CD4-positive, alpha-beta T cell (primary cell): ENCODE measurements at regions not wholly inside any gene's neighbourhood (a gene's known extent, or its start where the extent isn't known, plus 50 kb on each side); places are given as distances from the start of the nearest gene placed in this dataset.

ENCODE experiments used
- ATAC-seq: fragments of 200-7000 bp; cut with Tn5 transposase; one replicate; pipeline ENCODE4 v1.10.0; 2022; ENCODE audit warnings: mild to moderate bottlenecking; ENCODE audit not compliant: poor library complexity
- CTCF ChIA-PET: fragments of 350-600 bp; sonication (Branson Sonifier 250); formaldehyde crosslinking; loops from one replicate; lab custom pipeline; 2021; ENCODE audit warnings: antibody characterized with exemption, inconsistent platforms; lab: Charles Lee
- POLR2A ChIA-PET: fragments of 350-600 bp; sonication (Branson Sonifier 250); formaldehyde crosslinking; loops from one replicate; lab custom pipeline; 2021; ENCODE audit warnings: antibody characterized with exemption, inconsistent platforms; lab: Charles Lee
- DNase-seq, 14 experiments: peaks; one replicate each; pipeline ENCODE4 v3.0.0-alpha.2; 2013 to 2020; ENCODE audit warnings: mixed read lengths in 2 of 14
- H3K27ac ChIP-seq, 2 donors: one replicate each; pipeline versions ENCODE4 v1.5.1 to v1.7.0; 2013; ENCODE audit warnings: low read length in 2 of 2, low read depth in 1 of 2, mild to moderate bottlenecking in 1 of 2
- H3K27me3 ChIP-seq, 2 experiments: 1 replicate in 1 of 2; 2 replicates in 1 of 2; pipeline versions ENCODE4 v1.6.1 to v1.7.0; 2013; ENCODE audit warnings: low read length in 2 of 2, control low read depth in 1 of 2, mild to moderate bottlenecking in 1 of 2, moderate library complexity in 1 of 2; ENCODE audit not compliant: insufficient read depth in 2 of 2, control insufficient read depth in 1 of 2
- H3K36me3 ChIP-seq: one replicate; pipeline ENCODE4 v1.6.1; 2013; ENCODE audit warnings: low read length, control low read depth; ENCODE audit not compliant: insufficient read depth
- H3K4me1 ChIP-seq: one replicate; pipeline ENCODE4 v1.6.1; 2013; ENCODE audit warnings: low read length, control low read depth; ENCODE audit not compliant: insufficient read depth
- H3K4me3 ChIP-seq: one replicate; pipeline ENCODE4 v1.5.1; 2013; ENCODE audit warnings: mild to moderate bottlenecking, low read length, moderate library complexity
- H3K9me3 ChIP-seq, 2 experiments: 1 replicate in 1 of 2; 2 replicates in 1 of 2; pipeline versions ENCODE4 v1.6.1 to v1.7.0; 2013; ENCODE audit warnings: low read length in 2 of 2, mild to moderate bottlenecking in 2 of 2, control low read depth in 1 of 2, moderate library complexity in 1 of 2; ENCODE audit not compliant: control insufficient read depth in 1 of 2, insufficient read depth in 1 of 2
- H3K27ac Mint-ChIP-seq: one replicate; pipeline ENCODE4 v1.8.0; 2020; ENCODE audit warnings: mixed read lengths
- H3K27me3 Mint-ChIP-seq: one replicate; pipeline ENCODE4 v1.8.0; 2021; ENCODE audit warnings: mixed read lengths
- H3K36me3 Mint-ChIP-seq: one replicate; pipeline ENCODE4 v1.8.0; 2021; ENCODE audit warnings: low read depth, mixed read lengths
- H3K4me1 Mint-ChIP-seq: one replicate; pipeline ENCODE4 v1.8.0; 2021; ENCODE audit warnings: low read depth, mixed read lengths
- H3K4me3 Mint-ChIP-seq: one replicate; pipeline ENCODE4 v1.8.0; 2020; ENCODE audit warnings: mild to moderate bottlenecking, mixed read lengths
- H3K9me3 Mint-ChIP-seq: one replicate; pipeline ENCODE4 v1.8.0; 2020; ENCODE audit warnings: mixed read lengths
- intact Hi-C, 2 experiments: fragments of 100-400 bp; cut with DNase I in 1 of 2; cut with micrococcal nuclease in 1 of 2; formaldehyde crosslinking; loops; one replicate each; pipeline versions ENCODE4 v1.15.1 to v1.9.0; 2023 to 2025; cut with DNase I, micrococcal nuclease
- TF ChIP-seq, protein P1 (sequence below): fragments of 200-600 bp; IDR thresholded peaks from one replicate; pipeline ENCODE4 v1.8.0; 2022; ENCODE audit warnings: antibody characterized with exemption, mild to moderate bottlenecking

DNA sequence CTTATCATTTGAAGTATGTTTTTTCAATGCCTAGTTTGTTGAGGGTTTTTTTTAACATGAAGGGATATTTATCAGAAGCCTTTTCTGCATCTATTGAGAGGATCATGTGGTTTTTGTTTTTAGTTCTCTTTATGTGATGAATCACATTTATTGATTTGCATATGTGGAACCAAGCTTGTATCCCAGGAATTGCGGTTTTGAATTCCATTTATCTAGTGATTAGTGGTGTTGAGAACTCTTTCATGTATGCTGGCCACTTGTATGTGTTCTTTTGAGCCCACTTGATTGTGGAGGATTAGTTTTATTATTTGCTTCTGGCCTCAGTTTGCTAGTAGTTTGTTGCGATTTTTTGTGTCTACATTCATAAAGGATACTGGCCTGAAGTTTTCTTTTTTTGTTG lies 85.0 kb upstream of the CNKSR2 start:
- intact Hi-C loops = no loop called here
- no peak overlapping the region for H3K4me3 Mint-ChIP-seq
- no peaks in the 10 kb centered on the region for H3K4me1 ChIP-seq
- TF ChIP-seq, protein P1, sequence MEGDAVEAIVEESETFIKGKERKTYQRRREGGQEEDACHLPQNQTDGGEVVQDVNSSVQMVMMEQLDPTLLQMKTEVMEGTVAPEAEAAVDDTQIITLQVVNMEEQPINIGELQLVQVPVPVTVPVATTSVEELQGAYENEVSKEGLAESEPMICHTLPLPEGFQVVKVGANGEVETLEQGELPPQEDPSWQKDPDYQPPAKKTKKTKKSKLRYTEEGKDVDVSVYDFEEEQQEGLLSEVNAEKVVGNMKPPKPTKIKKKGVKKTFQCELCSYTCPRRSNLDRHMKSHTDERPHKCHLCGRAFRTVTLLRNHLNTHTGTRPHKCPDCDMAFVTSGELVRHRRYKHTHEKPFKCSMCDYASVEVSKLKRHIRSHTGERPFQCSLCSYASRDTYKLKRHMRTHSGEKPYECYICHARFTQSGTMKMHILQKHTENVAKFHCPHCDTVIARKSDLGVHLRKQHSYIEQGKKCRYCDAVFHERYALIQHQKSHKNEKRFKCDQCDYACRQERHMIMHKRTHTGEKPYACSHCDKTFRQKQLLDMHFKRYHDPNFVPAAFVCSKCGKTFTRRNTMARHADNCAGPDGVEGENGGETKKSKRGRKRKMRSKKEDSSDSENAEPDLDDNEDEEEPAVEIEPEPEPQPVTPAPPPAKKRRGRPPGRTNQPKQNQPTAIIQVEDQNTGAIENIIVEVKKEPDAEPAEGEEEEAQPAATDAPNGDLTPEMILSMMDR = no peak
- ChIA-PET POLR2A (no interaction called here), CTCF (no interaction called here)
- no peaks in the 10 kb centered on the region for H3K36me3 Mint-ChIP-seq
- peaks cover 7% of the 10 kb centered on the region for H3K27me3 Mint-ChIP-seq
- H3K27me3 ChIP-seq = no peaks in the 10 kb centered on the region
- DNase-seq (no peak), ATAC-seq (no peak)
- no peaks in the 10 kb centered on the region for H3K36me3 ChIP-seq
- H3K9me3 ChIP-seq = no peaks in the 10 kb centered on the region
- no peaks in the 10 kb centered on the region for H3K4me1 Mint-ChIP-seq
- no peak overlapping the region for H3K27ac ChIP-seq
- H3K9me3 Mint-ChIP-seq = no peaks in the 10 kb centered on the region
- H3K27ac Mint-ChIP-seq = no peak overlapping the region
- no peak overlapping the region for H3K4me3 ChIP-seq

DNA sequence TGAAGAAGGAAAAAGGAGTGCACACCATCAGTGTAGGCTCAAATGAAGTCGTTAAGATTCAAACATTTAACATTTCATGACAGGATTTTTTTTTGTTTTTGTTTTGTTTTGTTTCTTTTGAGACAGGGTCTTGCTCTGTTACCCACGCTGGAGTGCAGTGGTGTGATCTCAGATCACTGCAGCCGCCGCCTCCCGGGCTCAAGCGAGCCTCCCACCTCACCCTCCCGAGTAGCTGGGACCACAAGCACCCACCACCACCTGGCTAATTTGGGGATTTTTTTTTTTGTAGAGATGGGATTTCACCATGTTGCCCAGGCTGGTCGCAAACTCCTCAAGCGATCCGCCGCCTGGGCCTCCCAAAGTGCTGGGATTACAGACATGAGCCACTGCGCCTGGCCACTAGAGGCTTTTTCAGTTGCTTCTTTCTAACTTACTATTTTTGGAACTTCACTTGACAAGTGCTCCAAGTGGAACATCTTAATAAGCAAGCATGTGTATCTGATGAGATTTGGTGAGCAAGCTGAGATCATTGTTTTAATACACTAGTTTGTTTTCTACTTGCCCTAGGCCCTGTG lies 78.9 kb upstream of the CNKSR2 start:
- DNase-seq (no peak), ATAC-seq (no peak)
- TF ChIP-seq, protein P1 = no peak
- CTCF ChIA-PET = no interaction called here
- Histone ChIP-seq H3K27ac (no peak overlapping the region), H3K9me3 (no peaks in the 10 kb centered on the region), H3K36me3 (no peaks in the 10 kb centered on the region), H3K4me3 (no peak overlapping the region), H3K27me3 (no peaks in the 10 kb centered on the region), H3K4me1 (no peaks in the 10 kb centered on the region)
- Mint-ChIP-seq H3K36me3 (no peaks in the 10 kb centered on the region), H3K4me1 (no peaks in the 10 kb centered on the region), H3K4me3 (no peak overlapping the region), H3K9me3 (no peaks in the 10 kb centered on the region), H3K27ac (no peak overlapping the region), H3K27me3 (peaks cover 7% of the 10 kb centered on the region)
- intact Hi-C loops = no loop called here
- POLR2A ChIA-PET = no interaction called here

DNA sequence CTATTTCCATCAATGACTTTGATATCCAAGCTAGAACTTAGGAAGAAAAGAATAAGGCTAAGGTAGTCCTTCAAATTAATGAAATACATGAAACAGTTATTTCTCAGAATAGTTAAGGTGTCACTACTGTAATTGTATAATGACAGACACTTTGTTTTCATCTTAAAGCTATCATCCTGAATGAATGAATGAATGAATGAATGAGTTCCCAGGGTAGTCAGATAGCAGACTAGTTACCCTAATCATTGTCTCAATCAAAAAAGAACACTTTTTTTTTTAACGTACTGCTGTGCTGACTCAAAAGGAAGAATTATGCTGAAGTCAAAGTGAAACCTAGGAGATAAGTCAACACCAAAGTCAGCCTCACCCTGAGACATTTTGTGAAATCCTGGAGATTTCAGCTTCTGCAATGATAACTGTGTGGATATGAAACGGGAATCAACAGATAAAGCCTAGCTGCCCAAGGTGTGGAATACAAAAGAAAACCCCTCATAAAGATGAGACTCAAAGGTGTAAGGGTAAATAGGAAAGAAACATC lies 68.3 kb upstream of the CNKSR2 start:
- H3K9me3 Mint-ChIP-seq = no peaks in the 10 kb centered on the region
- no peak overlapping the region for H3K4me3 Mint-ChIP-seq
- Histone ChIP-seq H3K36me3 (no peaks in the 10 kb centered on the region), H3K4me1 (no peaks in the 10 kb centered on the region), H3K4me3 (no peak overlapping the region), H3K27me3 (no peaks in the 10 kb centered on the region), H3K9me3 (no peaks in the 10 kb centered on the region), H3K27ac (no peak overlapping the region)
- no peaks in the 10 kb centered on the region for H3K27me3 Mint-ChIP-seq
- peaks cover 9% of the 10 kb centered on the region for H3K4me1 Mint-ChIP-seq
- no peak overlapping the region for H3K27ac Mint-ChIP-seq
- ATAC-seq (no peak), DNase-seq (no peak)
- POLR2A ChIA-PET = no interaction called here
- CTCF ChIA-PET = no interaction called here
- H3K36me3 Mint-ChIP-seq = no peaks in the 10 kb centered on the region
- TF ChIP-seq, protein P1 = no peak
- intact Hi-C loops = no loop called here
